LNCAP (cell line): ENCODE measurements at regions not wholly inside any gene's neighbourhood (a gene's known extent, or its start where the extent isn't known, plus 50 kb on each side); places are given as distances from the start of the nearest gene placed in this dataset.

ENCODE experiments used
- TF ChIP-seq, protein P1 (sequence below): fragments of 450-650 bp; IDR thresholded peaks from 2 replicates; pipeline ENCODE4 v1.5.1; 2017; ENCODE audit warnings: mild to moderate bottlenecking

DNA sequence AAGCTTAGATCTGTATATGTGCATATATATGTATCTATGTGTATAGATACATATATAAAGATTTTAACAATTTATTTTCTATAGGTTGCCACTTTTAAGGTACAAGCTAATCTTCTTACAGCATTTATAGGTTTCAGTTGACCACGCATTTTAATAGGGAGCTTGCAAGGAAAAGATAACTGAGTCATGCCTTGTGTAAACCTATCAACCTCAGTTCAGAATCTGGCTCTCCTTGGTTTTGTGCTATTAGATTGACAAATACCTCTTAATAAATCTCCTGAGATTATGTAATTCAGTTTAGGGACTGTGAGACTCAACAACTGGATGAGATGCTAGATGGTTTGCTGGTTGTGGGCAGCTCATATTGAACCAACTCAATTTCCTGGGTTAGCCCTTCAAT is 114.7 kb upstream of the SERBP1 start:
- TF ChIP-seq, protein P1, sequence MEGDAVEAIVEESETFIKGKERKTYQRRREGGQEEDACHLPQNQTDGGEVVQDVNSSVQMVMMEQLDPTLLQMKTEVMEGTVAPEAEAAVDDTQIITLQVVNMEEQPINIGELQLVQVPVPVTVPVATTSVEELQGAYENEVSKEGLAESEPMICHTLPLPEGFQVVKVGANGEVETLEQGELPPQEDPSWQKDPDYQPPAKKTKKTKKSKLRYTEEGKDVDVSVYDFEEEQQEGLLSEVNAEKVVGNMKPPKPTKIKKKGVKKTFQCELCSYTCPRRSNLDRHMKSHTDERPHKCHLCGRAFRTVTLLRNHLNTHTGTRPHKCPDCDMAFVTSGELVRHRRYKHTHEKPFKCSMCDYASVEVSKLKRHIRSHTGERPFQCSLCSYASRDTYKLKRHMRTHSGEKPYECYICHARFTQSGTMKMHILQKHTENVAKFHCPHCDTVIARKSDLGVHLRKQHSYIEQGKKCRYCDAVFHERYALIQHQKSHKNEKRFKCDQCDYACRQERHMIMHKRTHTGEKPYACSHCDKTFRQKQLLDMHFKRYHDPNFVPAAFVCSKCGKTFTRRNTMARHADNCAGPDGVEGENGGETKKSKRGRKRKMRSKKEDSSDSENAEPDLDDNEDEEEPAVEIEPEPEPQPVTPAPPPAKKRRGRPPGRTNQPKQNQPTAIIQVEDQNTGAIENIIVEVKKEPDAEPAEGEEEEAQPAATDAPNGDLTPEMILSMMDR: no peak

DNA sequence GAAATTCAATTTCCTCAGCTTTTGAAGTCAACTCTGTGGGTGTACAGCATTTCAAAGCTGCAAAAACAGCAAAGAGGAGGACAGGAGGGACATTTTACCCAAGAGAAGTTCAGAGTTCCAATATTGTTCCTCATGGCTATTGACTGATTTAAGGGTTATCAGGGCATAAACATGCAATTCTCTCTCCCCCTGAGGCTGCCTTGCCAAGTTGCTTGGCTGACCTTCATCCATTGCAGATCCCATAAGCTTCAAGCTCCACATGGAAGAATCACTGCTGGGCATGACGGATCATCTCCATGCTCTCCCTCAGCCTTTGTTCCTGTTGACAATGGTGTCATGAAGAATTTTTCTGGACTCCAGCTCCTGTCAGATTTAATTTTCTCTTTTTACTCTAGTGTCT is 115.2 kb upstream of the SERBP1 start:
- TF ChIP-seq, protein P1: no peak

DNA sequence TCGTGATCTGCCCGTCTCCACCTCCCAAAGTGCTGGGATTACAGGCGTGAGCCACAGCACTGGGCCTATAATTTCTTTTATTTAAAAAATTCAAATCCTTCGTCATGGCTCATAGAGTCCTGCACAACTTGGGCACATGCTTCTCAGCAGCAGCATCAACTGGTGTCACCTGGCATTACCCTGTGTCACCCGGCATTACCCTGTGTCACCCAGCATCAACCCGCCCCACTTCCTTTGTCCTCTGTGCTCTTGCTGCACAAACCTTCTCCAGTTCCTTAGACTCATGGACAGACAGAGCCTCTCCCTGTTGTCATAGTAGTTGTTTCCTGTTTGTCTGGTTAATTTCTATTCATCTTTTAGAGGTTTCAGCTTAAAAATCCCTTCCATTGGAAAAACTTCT is 121.2 kb upstream of the SERBP1 start:
- TF ChIP-seq, protein P1: no peak

DNA sequence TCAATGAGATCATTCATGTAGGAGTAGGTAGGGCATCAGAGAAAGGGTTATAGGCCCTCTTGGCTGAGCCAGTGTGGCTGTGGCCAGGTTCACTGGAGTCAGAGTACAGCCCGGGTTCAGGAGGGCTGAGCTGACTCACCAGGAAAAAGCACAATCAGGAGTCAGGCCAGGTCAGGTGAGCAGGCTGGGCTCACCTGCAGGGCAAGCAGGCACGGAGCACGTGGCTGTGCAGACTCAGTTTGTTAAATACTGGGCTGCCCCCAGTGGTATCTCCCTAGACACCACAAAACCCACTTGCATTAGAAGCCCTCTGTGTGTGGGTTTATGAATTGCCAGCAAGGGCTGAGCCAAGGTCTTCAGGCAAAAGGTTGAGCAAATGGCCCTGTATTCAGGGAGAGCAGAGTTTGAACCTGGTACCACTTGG is 122.1 kb upstream of the SERBP1 start:
- TF ChIP-seq, protein P1: no peak

DNA sequence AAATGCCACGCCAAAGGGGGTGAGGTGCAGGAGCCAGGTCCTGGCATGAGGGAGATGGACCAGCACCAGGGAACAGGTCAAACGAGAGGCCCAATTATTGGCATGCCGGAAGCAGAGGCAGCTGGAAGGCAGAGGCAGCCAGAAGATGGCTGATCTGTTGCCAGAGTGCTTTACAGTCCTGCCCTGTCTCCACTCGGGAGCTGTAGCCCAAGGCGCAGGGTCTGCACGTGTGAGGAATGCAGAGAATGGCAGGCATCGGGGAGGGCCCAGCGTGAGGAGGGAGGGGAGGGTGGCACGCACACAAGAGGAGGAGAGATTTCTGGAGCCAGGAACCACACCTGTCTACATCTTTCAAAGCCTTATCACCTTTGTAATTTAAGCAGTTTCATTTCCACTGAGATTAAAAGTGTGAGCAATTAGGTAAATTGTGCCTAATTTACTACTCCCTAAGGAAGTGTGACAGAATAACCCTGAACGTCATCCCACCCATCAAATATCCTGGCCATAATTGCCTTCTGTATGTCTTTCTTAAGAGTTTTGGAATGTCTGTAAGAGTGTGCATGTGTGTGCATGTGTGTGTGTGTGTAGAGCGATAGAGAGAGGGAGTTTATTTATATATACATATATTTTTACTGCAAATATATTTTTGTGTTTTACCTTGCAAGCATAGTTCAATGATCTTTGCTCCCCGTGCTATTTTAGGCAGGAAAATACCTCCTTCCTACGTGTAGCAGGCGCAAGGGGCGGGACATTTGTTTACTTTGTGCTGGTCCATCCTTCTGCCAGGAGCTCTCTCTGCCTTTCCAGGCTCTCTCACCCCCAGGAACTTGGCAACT is 125.5 kb upstream of the SERBP1 start:
- TF ChIP-seq, protein P1: no peak

DNA sequence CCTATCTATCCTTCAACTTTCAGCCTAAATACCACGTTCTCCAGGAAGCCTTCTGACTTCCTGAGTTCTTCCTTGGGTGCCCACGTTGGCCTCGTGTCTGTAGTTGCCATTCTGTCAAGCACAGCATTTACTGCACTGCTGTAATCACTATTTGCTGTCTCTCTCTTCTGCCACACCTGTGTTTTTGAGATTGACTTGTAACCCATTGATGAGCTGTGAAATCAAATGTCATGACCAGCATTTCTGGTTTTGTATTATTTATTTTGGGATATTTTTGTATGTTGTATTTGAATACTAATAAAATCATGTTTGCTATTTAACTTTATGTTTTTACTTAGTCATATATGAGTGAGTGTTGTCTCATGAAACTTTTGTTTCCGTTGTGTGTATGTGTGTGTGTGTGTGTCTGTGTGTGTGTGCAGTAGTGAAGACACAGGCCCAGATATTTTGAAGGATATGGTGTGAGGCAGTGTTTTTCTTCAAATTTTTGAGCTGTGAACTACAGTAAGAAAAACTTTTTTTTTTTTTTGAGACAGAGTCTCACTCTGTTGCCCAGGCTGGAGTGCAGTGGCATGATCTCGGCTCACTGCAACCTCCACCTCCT is 126.2 kb upstream of the SERBP1 start:
- TF ChIP-seq, protein P1: no peak

DNA sequence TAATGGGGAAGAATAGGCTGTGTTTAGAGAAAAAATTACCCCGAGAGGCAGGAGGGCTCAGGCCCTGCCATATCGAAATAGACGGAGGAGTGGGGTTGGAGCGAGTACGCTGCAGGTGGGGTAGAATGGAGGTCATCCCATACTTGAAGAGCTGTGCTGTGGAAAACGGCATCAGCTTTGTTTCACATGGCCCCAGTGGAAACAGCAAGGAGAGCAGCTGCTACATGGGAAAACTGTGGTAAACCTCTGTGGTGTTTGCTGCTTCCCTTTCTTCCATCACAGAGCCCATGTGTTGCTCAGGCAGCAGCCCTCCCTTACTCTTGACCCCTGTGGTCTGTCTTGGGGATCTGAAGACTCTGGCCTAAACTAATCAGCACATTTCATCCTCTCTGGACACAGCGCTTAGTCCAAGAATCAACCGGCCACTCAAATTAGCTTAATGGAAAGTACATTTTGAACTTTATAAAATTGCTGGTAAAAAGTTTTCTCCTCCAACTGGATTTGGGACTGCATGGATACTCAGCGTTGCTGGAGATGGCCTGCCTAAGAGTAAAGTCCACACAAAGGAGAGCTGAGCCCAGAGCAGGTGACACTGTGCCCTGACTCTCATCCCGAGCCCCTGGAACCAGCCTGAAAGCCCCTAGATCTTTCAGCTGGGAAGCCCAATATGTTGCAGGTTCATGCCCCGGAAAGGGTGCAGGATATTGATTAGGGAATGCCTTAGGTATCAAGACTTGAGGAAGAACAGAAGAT is 127.1 kb upstream of the GADD45A start:
- TF ChIP-seq, protein P1: no peak
